ENCODE measurements at regions not wholly inside any gene's neighbourhood (a gene's known extent, or its start where the extent isn't known, plus 50 kb on each side); places are given as distances from the start of the nearest gene placed in this dataset.
"Not testable (repeated sequence)": the region's sequence is repeated elsewhere in the genome, so short reads cannot be mapped to it uniquely, and the experiment has no call there.

GRCh38 chr5:40233268-40233667 is 446.4 kb upstream of the PTGER4 start:
- in situ Hi-C loops (cut with MboI; ENCODE audit: low sequenced_read_pairs): no loop called here

GRCh38 chr5:40227931-40228330 is 451.8 kb upstream of the PTGER4 start:
- in situ Hi-C loops (cut with MboI; ENCODE audit: low sequenced_read_pairs): no loop called here

GRCh38 chr5:40227366-40227765 is 452.3 kb upstream of the PTGER4 start:
- in situ Hi-C loops (cut with MboI; ENCODE audit: low sequenced_read_pairs): no loop called here

- in situ Hi-C loops (cut with MboI; ENCODE audit: low sequenced_read_pairs): no loop called here
Observed at GRCh38 chr5:40226906-40227305, 452.8 kb upstream of the PTGER4 start.

- in situ Hi-C loops (cut with MboI; ENCODE audit: low sequenced_read_pairs): not testable (repeated sequence)
Observed at GRCh38 chr5:40225147-40225546, 454.6 kb upstream of the PTGER4 start.

- in situ Hi-C loops (cut with MboI; ENCODE audit: low sequenced_read_pairs): no loop called here
Observed at GRCh38 chr5:40224421-40224820, 455.3 kb upstream of the PTGER4 start.

GRCh38 chr5:40223884-40224402 is 455.8 kb upstream of the PTGER4 start:
- in situ Hi-C loops (cut with MboI; ENCODE audit: low sequenced_read_pairs): no loop called here

GRCh38 chr5:40221796-40222195 is 457.9 kb upstream of the PTGER4 start:
- in situ Hi-C loops (cut with MboI; ENCODE audit: low sequenced_read_pairs): no loop called here

- in situ Hi-C loops (cut with MboI; ENCODE audit: low sequenced_read_pairs): no loop called here
Observed at GRCh38 chr5:40221255-40221654, 458.5 kb upstream of the PTGER4 start.

GRCh38 chr5:40220260-40220659 is 459.5 kb upstream of the PTGER4 start:
- in situ Hi-C loops (cut with MboI; ENCODE audit: low sequenced_read_pairs): no loop called here

GRCh38 chr5:40217553-40217952 is 462.2 kb upstream of the PTGER4 start:
- in situ Hi-C loops (cut with MboI; ENCODE audit: low sequenced_read_pairs): no loop called here

GRCh38 chr5:40210694-40211093 is 469.0 kb upstream of the PTGER4 start:
- in situ Hi-C loops (cut with MboI; ENCODE audit: low sequenced_read_pairs): no loop called here

- in situ Hi-C loops (cut with MboI; ENCODE audit: low sequenced_read_pairs): no loop called here
Observed at GRCh38 chr5:40206030-40206429, 473.7 kb upstream of the PTGER4 start.

- in situ Hi-C loops (cut with MboI; ENCODE audit: low sequenced_read_pairs): no loop called here
Observed at GRCh38 chr5:40204144-40204543, 475.6 kb upstream of the PTGER4 start.

- in situ Hi-C loops (cut with MboI; ENCODE audit: low sequenced_read_pairs): no loop called here
Observed at GRCh38 chr5:40202814-40203440, 476.8 kb upstream of the PTGER4 start.

- in situ Hi-C loops (cut with MboI; ENCODE audit: low sequenced_read_pairs): no loop called here
Observed at GRCh38 chr5:40198736-40199135, 481.0 kb upstream of the PTGER4 start.

- in situ Hi-C loops (cut with MboI; ENCODE audit: low sequenced_read_pairs): not testable (repeated sequence)
Observed at GRCh38 chr5:40195574-40195973, 484.1 kb upstream of the PTGER4 start.

- in situ Hi-C loops (cut with MboI; ENCODE audit: low sequenced_read_pairs): no loop called here
Observed at GRCh38 chr5:40191150-40191549, 488.6 kb upstream of the PTGER4 start.

- in situ Hi-C loops (cut with MboI; ENCODE audit: low sequenced_read_pairs): no loop called here
Observed at GRCh38 chr5:40172721-40173120, 507.0 kb upstream of the PTGER4 start.

- in situ Hi-C loops (cut with MboI; ENCODE audit: low sequenced_read_pairs): no loop called here
Observed at GRCh38 chr5:40171971-40172370, 507.7 kb upstream of the PTGER4 start.

- in situ Hi-C loops (cut with MboI; ENCODE audit: low sequenced_read_pairs): no loop called here
Observed at GRCh38 chr5:40167283-40167682, 512.4 kb upstream of the PTGER4 start.

- in situ Hi-C loops (cut with MboI; ENCODE audit: low sequenced_read_pairs): no loop called here
Observed at GRCh38 chr5:40166802-40167201, 512.9 kb upstream of the PTGER4 start.

All from HL-60/S4 treated with retinoic acid at 250 ng/mL for 4 days and 3 days (cell line).